COLO668 (cell line): ENCODE measurements at regions not wholly inside any gene's neighbourhood (a gene's known extent, or its start where the extent isn't known, plus 50 kb on each side); places are given as distances from the start of the nearest gene placed in this dataset.

Experiments used
- DNase-seq: peaks from one replicate; lab custom pipeline; 2025; ENCODE audit not compliant: unreplicated experiment; lab: John Stamatoyannopoulos, UW

GRCh38 chr4:96895826-96896225, 1055.9 kb downstream of the PDHA2 start:
- DNase-seq, result no peak

GRCh38 chr4:96912716-96913115, 1072.8 kb downstream of the PDHA2 start:
- DNase-seq, result no peak

- no peak for DNase-seq
These were observed 1073.7 kb downstream of the PDHA2 start for GRCh38 chr4:96913441-96914080.

GRCh38 chr4:96916711-96917110, 1076.8 kb downstream of the PDHA2 start:
- no peak for DNase-seq

GRCh38 chr4:96936886-96937285, 1097.0 kb downstream of the PDHA2 start:
- no peak for DNase-seq

- no peak for DNase-seq
These were observed 1106.7 kb downstream of the PDHA2 start for GRCh38 chr4:96946552-96946951.

- DNase-seq, result no peak
These were observed 1112.7 kb downstream of the PDHA2 start for GRCh38 chr4:96952610-96953009.

- DNase-seq, result no peak
These were observed 1115.3 kb downstream of the PDHA2 start for GRCh38 chr4:96955226-96955625.

- DNase-seq, result no peak
These were observed 1115.8 kb downstream of the PDHA2 start for GRCh38 chr4:96955691-96956090.

- DNase-seq, result no peak
These were observed 1129.6 kb downstream of the PDHA2 start for GRCh38 chr4:96969455-96969854.

- DNase-seq, result no peak
These were observed 1133.0 kb downstream of the PDHA2 start for GRCh38 chr4:96972920-96973319.

GRCh38 chr4:96974295-96974694, 1134.4 kb downstream of the PDHA2 start:
- no peak for DNase-seq

GRCh38 chr4:96983830-96984229, 1143.9 kb downstream of the PDHA2 start:
- DNase-seq, result no peak

- no peak for DNase-seq
These were observed 1146.9 kb downstream of the PDHA2 start for GRCh38 chr4:96986816-96987215.

GRCh38 chr4:96991083-96991482, 1151.2 kb downstream of the PDHA2 start:
- DNase-seq, result no peak

GRCh38 chr4:96992443-96992842, 1150.8 kb downstream of the STPG2 start:
- no peak for DNase-seq

GRCh38 chr4:96993560-96993959, 1149.7 kb downstream of the STPG2 start:
- no peak for DNase-seq

- DNase-seq, result no peak
These were observed 1139.6 kb downstream of the STPG2 start for GRCh38 chr4:97003715-97004114.

- no peak for DNase-seq
These were observed 1130.0 kb downstream of the STPG2 start for GRCh38 chr4:97013309-97013708.

- no peak for DNase-seq
These were observed 1129.6 kb downstream of the STPG2 start for GRCh38 chr4:97013711-97014110.

- no peak for DNase-seq
These were observed 1128.0 kb downstream of the STPG2 start for GRCh38 chr4:97015301-97015700.

GRCh38 chr4:97016186-97016907, 1126.9 kb downstream of the STPG2 start:
- DNase-seq, result no peak
